ENCODE measurements at regions not wholly inside any gene's neighbourhood (a gene's known extent, or its start where the extent isn't known, plus 50 kb on each side); places are given as distances from the start of the nearest gene placed in this dataset.

DNA sequence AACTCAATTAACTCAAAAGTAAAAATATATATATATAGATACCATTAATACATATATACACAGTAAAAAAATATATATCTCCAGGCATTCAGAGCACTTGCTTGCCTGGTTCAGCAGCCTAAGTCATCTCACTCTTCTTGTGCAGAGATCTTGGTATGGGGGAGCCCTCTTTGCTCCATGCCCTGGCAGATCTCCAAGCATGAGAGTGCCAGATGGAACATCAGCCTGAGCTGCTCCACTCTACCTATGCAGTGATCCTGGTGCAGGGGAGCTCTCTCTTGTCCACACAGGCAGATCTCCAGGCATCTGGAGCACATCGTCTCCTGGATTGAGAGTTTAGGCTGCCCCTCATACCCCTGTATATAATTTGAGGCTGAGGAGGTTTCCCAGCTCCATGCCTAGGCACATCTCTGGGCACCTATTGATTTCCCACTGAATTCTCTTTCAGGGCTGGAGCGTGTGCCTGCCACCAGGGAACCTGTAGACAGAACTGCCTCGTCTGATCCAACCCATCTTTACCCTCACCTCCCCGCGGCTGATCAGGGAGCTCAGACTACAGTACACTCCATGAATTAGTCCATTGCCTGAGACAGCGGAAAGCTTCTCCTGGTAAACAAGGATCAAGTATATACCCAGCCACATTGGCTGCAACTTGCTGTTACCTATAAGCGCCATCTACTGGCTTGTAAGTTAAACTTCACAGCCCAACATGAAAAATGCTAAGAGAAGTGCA lies 342.4 kb upstream of the GRIA1 start:
- BruUV-seq (replicated peaks): no TSS peak
- Mint-ChIP-seq H3K27me3 (ENCODE audit: insufficient read depth, unreplicated experiment) (no peaks in the 10 kb centered on the region), H3K36me3 (ENCODE audit: insufficient read depth, unreplicated experiment) (no peaks in the 10 kb centered on the region), H3K4me1 (ENCODE audit: insufficient read depth, unreplicated experiment) (peaks cover 14% of the 10 kb centered on the region), H3K4me3 (ENCODE audit: unreplicated experiment) (peak overlapping the region; percentile 11), H3K9me3 (ENCODE audit: unreplicated experiment) (peaks cover 7% of the 10 kb centered on the region), H3K27ac (ENCODE audit: low read depth, unreplicated experiment) (no peak overlapping the region)
- TF ChIP-seq, protein P1, sequence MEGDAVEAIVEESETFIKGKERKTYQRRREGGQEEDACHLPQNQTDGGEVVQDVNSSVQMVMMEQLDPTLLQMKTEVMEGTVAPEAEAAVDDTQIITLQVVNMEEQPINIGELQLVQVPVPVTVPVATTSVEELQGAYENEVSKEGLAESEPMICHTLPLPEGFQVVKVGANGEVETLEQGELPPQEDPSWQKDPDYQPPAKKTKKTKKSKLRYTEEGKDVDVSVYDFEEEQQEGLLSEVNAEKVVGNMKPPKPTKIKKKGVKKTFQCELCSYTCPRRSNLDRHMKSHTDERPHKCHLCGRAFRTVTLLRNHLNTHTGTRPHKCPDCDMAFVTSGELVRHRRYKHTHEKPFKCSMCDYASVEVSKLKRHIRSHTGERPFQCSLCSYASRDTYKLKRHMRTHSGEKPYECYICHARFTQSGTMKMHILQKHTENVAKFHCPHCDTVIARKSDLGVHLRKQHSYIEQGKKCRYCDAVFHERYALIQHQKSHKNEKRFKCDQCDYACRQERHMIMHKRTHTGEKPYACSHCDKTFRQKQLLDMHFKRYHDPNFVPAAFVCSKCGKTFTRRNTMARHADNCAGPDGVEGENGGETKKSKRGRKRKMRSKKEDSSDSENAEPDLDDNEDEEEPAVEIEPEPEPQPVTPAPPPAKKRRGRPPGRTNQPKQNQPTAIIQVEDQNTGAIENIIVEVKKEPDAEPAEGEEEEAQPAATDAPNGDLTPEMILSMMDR (IDR thresholded peaks at IDR 0.05; ENCODE audit: unreplicated experiment): peak; percentile 87
- CTCF ChIA-PET: interaction anchor here (0.5 to 5.9 kb wide), 92 partner anchors 8 to 1853 kb away, joined by 3 to 144 read pairs (median 4); partner anchors contain the start of gene GRIA1
- peak; percentile 82 for DNase-seq (ENCODE audit: unreplicated experiment)
- POLR2A ChIA-PET: interaction anchor here (0.6 to 1.4 kb wide), 2 partner anchors 581 to 588 kb away, joined by 3 to 10 read pairs; no protein-coding TSS in a partner anchor
- intact Hi-C loops (cut with micrococcal nuclease): loop anchor here (1.0 kb wide), 7 partner anchors 328 to 817 kb away; no protein-coding TSS in a partner anchor

GRCh38 chr5:153148624-153148976 lies 341.9 kb upstream of the GRIA1 start:
- Mint-ChIP-seq H3K4me1 (ENCODE audit: insufficient read depth, unreplicated experiment) (peaks cover 19% of the 10 kb centered on the region), H3K9me3 (ENCODE audit: unreplicated experiment) (peaks cover 7% of the 10 kb centered on the region), H3K27me3 (ENCODE audit: insufficient read depth, unreplicated experiment) (no peaks in the 10 kb centered on the region), H3K4me3 (ENCODE audit: unreplicated experiment) (peak overlapping the region; percentile 11), H3K36me3 (ENCODE audit: insufficient read depth, unreplicated experiment) (no peaks in the 10 kb centered on the region), H3K27ac (ENCODE audit: low read depth, unreplicated experiment) (no peak overlapping the region)
- CTCF ChIA-PET: interaction anchor here (0.5 to 5.9 kb wide), 86 partner anchors 8 to 1852 kb away, joined by 3 to 144 read pairs (median 4); no protein-coding TSS in a partner anchor
- POLR2A ChIA-PET: interaction anchor here (1.2 kb wide), 1 partner anchor 588 kb away, joined by 3 read pairs; no protein-coding TSS in a partner anchor
- TF ChIP-seq, protein P1 (IDR thresholded peaks at IDR 0.05; ENCODE audit: unreplicated experiment): no peak
- no peak for DNase-seq (ENCODE audit: unreplicated experiment)
- BruUV-seq (replicated peaks): no TSS peak
- intact Hi-C loops (cut with micrococcal nuclease): loop anchor here (1.0 kb wide), 7 partner anchors 328 to 817 kb away; no protein-coding TSS in a partner anchor

- intact Hi-C loops (cut with micrococcal nuclease): no loop called here
- Mint-ChIP-seq H3K4me3 (ENCODE audit: unreplicated experiment) (no peak overlapping the region), H3K27ac (ENCODE audit: low read depth, unreplicated experiment) (no peak overlapping the region), H3K36me3 (ENCODE audit: insufficient read depth, unreplicated experiment) (no peaks in the 10 kb centered on the region), H3K9me3 (ENCODE audit: unreplicated experiment) (no peaks in the 10 kb centered on the region), H3K4me1 (ENCODE audit: insufficient read depth, unreplicated experiment) (peaks cover 19% of the 10 kb centered on the region), H3K27me3 (ENCODE audit: insufficient read depth, unreplicated experiment) (no peaks in the 10 kb centered on the region)
- TF ChIP-seq, protein P1 (IDR thresholded peaks at IDR 0.05; ENCODE audit: unreplicated experiment): no peak
- POLR2A ChIA-PET: interaction anchor here (0.8 to 1.0 kb wide), 2 partner anchors 481 to 591 kb away, joined by 3 read pairs; no protein-coding TSS in a partner anchor
- no peak for DNase-seq (ENCODE audit: unreplicated experiment)
- BruUV-seq (replicated peaks): no TSS peak
- CTCF ChIA-PET: interaction anchor here (0.6 to 5.9 kb wide), 7 partner anchors 284 to 823 kb away, joined by 3 to 58 read pairs (median 3); no protein-coding TSS in a partner anchor
These were observed 338.9 kb upstream of the GRIA1 start for GRCh38 chr5:153151558-153151957.

DNA sequence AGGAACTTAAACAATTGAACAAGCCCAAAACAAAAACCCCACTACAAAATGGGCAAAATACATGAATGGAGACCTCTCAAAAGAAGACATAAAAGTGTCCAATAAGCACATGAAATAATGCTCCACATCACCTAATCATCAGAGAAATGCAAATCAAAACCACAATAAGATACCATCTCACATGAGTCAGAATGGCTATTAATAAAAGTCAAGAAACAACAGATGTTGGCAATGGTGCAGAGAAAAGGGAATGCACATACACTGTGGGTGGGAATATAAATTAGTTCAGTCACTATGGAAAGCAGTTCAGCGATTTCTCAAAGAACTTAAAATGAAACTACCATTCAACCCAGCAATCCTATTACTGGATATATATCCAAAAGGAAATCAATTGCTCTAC lies 337.4 kb upstream of the GRIA1 start:
- H3K4me1 Mint-ChIP-seq (ENCODE audit: insufficient read depth, unreplicated experiment): peaks cover 18% of the 10 kb centered on the region
- peak; percentile 59 for DNase-seq (ENCODE audit: unreplicated experiment)
- H3K27ac Mint-ChIP-seq (ENCODE audit: low read depth, unreplicated experiment): no peak overlapping the region
- no TSS peak for BruUV-seq (replicated peaks)
- POLR2A ChIA-PET: no interaction called here
- TF ChIP-seq, protein P1 (IDR thresholded peaks at IDR 0.05; ENCODE audit: unreplicated experiment): no peak
- H3K36me3 Mint-ChIP-seq (ENCODE audit: insufficient read depth, unreplicated experiment): no peaks in the 10 kb centered on the region
- CTCF ChIA-PET: interaction anchor here (0.6 to 1.2 kb wide), 3 partner anchors 593 to 661 kb away, joined by 3 to 6 read pairs (median 4); no protein-coding TSS in a partner anchor
- H3K27me3 Mint-ChIP-seq (ENCODE audit: insufficient read depth, unreplicated experiment): no peaks in the 10 kb centered on the region
- intact Hi-C loops (cut with micrococcal nuclease): no loop called here
- H3K4me3 Mint-ChIP-seq (ENCODE audit: unreplicated experiment): no peak overlapping the region
- no peaks in the 10 kb centered on the region for H3K9me3 Mint-ChIP-seq (ENCODE audit: unreplicated experiment)
